NCI-H1105 (cell line): ENCODE measurements at regions not wholly inside any gene's neighbourhood (a gene's known extent, or its start where the extent isn't known, plus 50 kb on each side); places are given as distances from the start of the nearest gene placed in this dataset.
"Not testable (repeated sequence)": the region's sequence is repeated elsewhere in the genome, so short reads cannot be mapped to it uniquely, and the experiment has no call there.

Experiments
- DNase-seq: peaks from one replicate; lab custom pipeline; 2025; lab: John Stamatoyannopoulos, UW

DNA sequence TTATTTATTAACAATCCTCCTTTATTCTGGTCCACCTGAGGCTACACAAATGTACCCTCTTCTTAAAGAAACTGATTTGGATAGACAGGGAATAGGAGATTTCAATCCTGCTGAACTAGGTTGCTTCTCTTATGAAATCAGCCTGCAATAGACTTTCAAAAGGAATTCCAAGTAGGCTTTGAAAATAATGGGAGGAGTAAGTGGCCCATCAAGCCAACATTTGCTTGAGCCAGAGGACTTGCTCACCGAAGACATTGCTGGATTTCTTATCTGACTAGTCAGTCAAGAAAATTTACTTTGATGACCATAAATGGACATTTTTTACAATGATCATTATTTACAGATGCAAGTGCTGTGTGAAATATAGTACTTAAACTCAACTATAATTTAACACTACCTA is 82.8 kb upstream of the RASSF8 start:
- DNase-seq, result no peak

- DNase-seq, result no peak
These were observed 82.0 kb upstream of the RASSF8 start for GRCh38 chr12:25876383-25877045.

DNA sequence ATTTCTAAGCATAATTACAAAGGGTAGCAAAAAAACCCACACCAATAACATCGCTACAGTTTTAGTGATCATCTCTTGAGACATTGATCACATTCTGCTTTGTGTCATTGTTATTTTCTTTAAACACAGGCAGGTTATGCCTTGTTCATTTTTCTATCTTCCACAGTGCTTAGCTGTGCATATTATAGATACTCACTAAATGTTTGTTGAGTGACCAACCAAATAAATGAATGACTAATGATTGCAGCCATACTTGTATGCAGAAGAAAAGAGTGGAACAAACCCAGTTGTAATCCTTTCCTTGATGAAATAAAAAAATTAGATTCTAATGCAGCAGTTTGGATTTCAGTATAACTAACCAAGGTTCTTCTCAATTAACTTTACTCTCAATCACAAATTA is 81.0 kb upstream of the RASSF8 start:
- no peak for DNase-seq

GRCh38 chr12:25882266-25882665 is 76.2 kb upstream of the RASSF8 start:
- DNase-seq, result no peak

DNA sequence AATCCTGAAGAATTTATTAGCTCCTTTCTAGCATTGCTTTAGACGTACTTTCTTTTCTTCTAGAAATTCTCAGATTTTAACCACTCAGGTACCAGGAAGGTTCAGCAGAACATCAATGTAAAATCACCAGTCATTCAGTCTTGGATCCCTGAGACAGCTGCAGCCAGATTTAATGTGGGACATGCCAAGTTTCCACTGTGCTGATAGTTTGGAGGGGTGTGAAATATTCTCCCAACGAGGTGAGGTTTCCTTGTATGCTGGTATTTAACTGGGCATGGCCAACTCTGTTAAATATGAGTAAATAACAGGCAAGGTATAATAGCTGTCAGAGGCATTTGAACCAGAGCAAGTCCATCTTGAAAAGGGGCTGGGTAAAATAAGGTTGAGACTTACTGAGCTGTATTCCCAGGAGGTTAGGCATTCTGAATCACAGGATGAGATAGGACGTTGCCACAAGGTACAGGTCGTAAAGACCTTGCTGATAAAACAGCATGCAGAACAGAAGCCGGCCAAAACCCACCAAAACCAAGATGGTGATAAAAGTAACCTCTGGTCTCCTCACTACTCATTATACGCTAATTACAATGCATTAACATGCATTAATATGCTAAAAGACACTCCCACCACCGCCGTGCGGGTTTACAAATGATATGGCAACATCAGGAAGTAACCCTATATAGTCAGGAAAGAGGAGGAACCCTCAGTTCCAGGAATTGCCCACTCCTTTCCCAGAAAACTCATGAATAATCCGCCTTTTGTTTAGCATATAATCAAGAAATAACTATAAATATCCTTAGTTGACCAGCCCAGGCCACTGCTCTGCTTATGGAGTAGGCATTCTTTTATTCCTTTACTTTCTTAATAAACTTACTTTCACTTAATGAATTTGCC is 75.2 kb upstream of the RASSF8 start:
- no peak for DNase-seq

DNA sequence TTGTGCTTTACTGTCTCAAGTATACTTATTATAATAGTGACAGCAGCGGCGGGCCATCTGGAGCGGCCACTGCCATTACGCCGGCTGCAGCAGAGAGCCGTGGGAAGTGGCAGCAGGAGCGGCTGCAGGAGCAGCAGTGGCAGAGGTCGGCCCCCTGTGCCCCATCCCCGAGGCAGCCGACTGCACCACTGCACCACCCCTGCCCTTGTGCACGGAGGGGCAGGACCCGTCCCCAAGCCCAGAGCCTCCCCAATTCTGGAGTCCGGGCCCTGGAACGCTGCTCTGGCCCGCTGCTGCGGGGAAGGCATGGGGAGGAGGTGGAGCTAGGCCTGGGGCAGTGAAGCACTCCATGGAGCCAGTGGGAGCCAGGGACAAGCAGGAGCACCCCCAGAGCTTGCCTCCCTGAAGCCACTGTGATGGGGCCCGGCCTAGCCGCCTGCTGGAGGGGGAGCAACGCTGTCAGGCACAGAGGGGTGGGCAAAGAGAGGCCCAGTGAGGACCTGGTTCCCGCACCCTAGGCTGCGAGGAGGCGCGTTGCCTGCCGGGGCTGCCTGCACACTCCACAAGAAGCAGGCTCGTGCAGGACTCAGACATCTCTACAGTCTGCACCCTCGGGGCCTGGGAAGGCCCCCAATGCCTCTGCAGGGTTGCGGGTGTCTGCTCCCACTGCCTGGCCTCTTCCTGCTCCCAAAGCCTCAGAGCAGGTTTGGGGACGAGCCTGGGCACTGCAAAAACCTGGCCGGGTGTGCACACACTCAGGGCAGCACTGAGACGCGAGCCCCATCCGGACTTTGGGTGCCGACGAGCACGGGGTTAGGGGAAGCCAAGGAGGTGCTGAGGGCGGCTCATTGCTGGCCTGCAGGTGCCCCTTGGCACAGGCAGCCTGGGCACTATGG is 74.2 kb upstream of the RASSF8 start:
- no peak for DNase-seq

DNA sequence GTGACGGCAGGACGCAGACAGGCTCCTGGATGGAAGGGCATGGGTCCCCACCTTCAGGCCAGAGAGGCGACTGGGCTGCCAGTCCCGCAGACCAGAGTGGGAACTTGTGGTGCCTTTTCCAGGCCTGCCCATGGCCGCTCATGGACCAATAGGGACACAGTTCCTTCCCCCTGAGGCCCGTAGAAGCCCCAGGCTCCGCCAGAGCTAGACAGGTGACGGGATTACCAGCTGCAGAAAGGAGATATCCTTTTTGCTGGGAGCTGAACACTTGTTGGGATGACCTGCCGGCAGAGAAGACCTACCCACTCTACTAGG is 73.6 kb upstream of the RASSF8 start:
- no peak for DNase-seq

DNA sequence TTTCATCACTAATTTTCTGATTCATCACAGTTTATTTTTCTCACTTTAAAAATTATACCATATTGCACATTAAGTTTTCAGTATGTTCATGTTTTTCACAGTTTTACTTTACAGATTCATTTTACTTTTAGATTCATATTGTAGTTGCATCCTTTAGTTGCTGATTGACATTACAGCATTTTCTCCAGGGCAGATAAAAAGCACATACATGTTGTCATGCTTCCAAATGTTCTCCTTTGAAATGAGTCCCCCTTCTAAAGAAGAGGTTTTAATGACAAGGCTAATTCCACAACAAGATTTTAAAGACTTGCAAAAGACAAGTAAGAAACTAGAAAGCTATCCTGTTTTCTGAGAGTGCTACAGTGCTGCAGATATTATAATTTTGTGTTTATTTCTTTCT is 72.1 kb upstream of the RASSF8 start:
- DNase-seq, result no peak

DNA sequence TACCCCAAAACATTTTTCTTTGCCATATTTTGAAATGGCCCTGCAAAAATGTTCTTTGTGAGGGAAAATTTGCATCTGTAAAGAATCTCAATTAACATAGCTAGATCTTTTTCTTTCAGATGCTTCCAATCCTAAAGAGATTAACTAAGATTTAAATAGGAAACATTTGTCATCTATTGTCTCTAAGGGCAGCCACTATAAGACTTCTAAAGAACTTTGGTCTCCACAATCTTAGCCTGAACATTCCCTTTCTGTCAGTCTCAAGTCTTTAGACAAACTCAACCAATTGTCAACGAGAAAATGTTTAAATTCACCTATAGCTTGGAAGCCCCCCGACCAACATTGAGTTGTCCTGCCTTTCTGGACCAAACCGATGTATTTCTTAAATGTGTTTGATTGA is 71.1 kb upstream of the RASSF8 start:
- DNase-seq, result no peak

DNA sequence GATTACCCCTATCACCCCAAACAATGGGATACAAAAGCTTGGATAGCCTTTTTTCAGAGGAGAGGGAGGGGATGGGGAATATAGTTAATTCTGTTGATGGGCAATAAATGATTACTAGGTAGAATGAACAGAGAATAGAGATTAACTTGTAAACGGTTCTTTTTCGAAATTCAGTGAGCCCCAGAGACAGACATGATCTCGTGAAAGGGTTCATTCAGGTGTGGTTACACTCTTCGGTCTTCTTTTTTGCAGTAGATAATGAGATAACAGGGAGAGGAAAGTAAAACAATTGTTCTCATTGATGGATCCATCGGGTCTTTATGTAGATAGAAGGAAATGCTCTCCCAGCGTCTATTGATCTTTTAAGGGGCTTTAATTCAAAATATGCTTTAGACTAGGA is 69.3 kb upstream of the RASSF8 start:
- no peak for DNase-seq

GRCh38 chr12:25891095-25891494 is 67.4 kb upstream of the RASSF8 start:
- DNase-seq, result not testable (repeated sequence)

DNA sequence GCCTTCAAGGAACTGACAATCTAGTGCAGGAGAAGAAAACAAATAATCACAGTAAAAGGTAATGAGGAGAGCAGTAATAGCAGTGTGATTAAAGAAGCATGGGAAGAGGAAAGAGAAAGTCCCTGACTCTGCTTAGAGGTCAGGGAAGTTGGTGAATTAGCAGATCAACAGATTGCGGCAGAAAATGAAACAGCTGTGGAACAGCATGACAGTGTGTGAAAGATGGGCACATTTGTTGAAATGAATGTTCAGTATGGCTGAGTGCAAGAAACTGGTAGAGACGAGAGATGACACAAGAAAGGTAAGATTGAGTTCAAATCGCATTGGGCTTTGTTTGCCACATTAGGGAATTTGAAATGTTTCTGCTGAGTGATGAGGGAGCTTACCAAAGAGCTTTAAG is 63.7 kb upstream of the RASSF8 start:
- DNase-seq, result no peak

DNA sequence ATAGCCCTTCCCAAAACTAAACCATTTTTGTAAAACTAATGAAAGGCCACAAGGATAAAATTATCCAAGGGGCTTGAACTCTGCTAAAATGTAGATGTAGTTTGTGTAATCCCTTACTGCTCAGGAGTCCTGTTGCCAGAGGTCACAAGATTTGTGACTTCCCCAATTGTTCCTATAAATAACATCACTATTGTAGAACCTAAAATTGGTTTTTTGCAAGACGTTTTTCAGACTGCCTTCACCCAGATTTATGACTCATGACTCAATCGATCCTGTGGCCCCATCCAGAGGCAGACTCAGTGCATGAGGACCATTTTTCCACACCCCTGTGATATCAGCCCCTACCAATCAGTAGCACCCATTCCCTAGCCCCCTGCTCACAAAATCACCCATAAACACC is 61.5 kb upstream of the RASSF8 start:
- DNase-seq, result no peak

DNA sequence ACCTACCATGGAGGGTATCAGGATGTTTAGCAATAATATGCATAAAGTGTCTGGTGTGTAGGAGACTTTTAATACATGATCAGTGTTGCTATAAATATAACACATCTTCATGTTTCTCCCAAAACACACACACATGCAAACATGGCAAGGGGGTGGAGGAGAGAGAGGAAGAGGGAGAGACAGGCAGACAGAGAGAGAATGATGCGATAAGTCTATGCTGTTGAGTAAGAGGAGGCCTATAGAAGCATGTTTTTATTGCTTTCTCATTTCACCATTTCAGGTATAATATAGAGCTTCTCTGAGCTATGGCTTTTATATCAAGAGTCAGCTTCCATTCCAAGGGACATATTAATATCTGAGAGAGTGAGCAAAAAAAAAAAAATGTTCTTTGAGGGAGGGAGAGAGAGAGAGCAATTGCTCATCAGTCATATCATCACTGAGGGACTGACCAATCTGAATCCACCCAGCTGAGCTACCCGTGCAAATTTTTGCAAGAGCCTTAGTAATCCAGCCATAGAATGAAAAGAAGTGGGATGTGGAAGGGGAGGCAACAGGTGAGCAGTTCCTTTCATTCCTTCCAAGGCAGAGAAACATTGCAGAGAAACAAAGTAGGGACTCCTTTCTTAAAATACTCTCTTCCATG is 54.8 kb upstream of the RASSF8 start:
- no peak for DNase-seq

GRCh38 chr12:25904442-25904841 is 54.0 kb upstream of the RASSF8 start:
- no peak for DNase-seq

DNA sequence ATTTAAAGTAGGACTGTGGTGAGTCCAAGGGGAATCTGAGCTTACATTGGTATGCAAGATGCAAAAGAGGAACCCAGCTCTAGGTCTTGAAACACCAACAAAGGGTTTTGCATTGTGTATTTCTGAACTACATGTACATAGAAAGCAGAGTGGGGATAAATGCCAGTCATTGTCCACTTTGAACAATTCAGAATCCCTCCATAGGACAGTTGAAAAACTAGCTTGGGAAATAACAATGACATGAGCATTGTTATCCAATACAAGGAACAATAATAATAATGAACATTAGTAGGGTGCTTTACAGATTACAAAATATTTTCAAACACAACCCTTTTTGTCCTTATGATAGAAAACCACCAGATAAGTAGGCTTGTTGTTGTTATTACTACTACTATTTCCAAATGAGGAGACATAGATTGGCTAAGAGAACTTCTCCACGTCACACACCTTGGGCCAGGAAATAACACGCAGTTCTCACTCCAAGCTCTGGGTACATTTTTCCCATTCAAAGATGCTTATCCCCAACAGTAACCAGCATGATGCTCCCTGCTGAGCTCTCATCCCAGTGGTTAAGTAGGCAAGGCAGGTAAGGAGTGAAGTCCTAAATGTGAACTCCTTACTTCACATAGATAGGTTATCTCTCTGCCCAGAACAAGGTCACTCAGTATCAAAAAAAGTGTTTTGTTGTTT is 51.7 kb upstream of the RASSF8 start:
- no peak for DNase-seq
